HG02798 (cell line): ENCODE measurements at regions not wholly inside any gene's neighbourhood (a gene's known extent, or its start where the extent isn't known, plus 50 kb on each side); places are given as distances from the start of the nearest gene placed in this dataset.
"Not testable (repeated sequence)": the region's sequence is repeated elsewhere in the genome, so short reads cannot be mapped to it uniquely, and the experiment has no call there.

Experiments used
- ATAC-seq: cut with Tn5 transposase; IDR thresholded peaks from one replicate; pipeline ENCODE4 v1.9.1; 2021; ENCODE audit warnings: mild to moderate bottlenecking; ENCODE audit not compliant: unreplicated experiment, poor library complexity

- no peak for ATAC-seq
These were observed 119.9 kb upstream of the SPIN4 start for GRCh38 chrX:63471004-63471403.

GRCh38 chrX:63470506-63470905 lies 119.4 kb upstream of the SPIN4 start:
- ATAC-seq = no peak

GRCh38 chrX:63466690-63467089 lies 115.6 kb upstream of the SPIN4 start:
- no peak for ATAC-seq

GRCh38 chrX:63458981-63459380 lies 107.8 kb upstream of the SPIN4 start:
- ATAC-seq = no peak

GRCh38 chrX:63453571-63453970 lies 102.4 kb upstream of the SPIN4 start:
- no peak for ATAC-seq

GRCh38 chrX:63441717-63442116 lies 90.6 kb upstream of the SPIN4 start:
- no peak for ATAC-seq

GRCh38 chrX:63439580-63439979 lies 88.4 kb upstream of the SPIN4 start:
- no peak for ATAC-seq

- no peak for ATAC-seq
These were observed 85.7 kb upstream of the SPIN4 start for GRCh38 chrX:63436865-63437264.

- no peak for ATAC-seq
These were observed 83.5 kb upstream of the SPIN4 start for GRCh38 chrX:63434665-63435064.

- ATAC-seq = no peak
These were observed 83.1 kb upstream of the SPIN4 start for GRCh38 chrX:63434206-63434605.

GRCh38 chrX:63430026-63430425 lies 78.9 kb upstream of the SPIN4 start:
- ATAC-seq = no peak

- no peak for ATAC-seq
These were observed 77.2 kb upstream of the SPIN4 start for GRCh38 chrX:63428348-63428747.

GRCh38 chrX:63426519-63426918 lies 75.4 kb upstream of the SPIN4 start:
- no peak for ATAC-seq

- ATAC-seq = no peak
These were observed 72.9 kb upstream of the SPIN4 start for GRCh38 chrX:63424063-63424462.

- no peak for ATAC-seq
These were observed 70.3 kb upstream of the SPIN4 start for GRCh38 chrX:63421411-63421810.

GRCh38 chrX:63418211-63418610 lies 67.1 kb upstream of the SPIN4 start:
- ATAC-seq = no peak

GRCh38 chrX:63417649-63418048 lies 66.5 kb upstream of the SPIN4 start:
- ATAC-seq = no peak

- ATAC-seq = not testable (repeated sequence)
These were observed 58.8 kb upstream of the SPIN4 start for GRCh38 chrX:63409934-63410333.

- no peak for ATAC-seq
These were observed 56.9 kb upstream of the SPIN4 start for GRCh38 chrX:63408050-63408449.

- no peak for ATAC-seq
These were observed 53.2 kb upstream of the SPIN4 start for GRCh38 chrX:63404332-63404731.

GRCh38 chrX:63402106-63402505 lies 51.0 kb upstream of the SPIN4 start:
- no peak for ATAC-seq
